ENCODE measurements at regions not wholly inside any gene's neighbourhood (a gene's known extent, or its start where the extent isn't known, plus 50 kb on each side); places are given as distances from the start of the nearest gene placed in this dataset.
"Not testable (repeated sequence)": the region's sequence is repeated elsewhere in the genome, so short reads cannot be mapped to it uniquely, and the experiment has no call there.

- no peak for DNase-seq
Measured at GRCh38 chr13:50618206-50618605, 225.3 kb downstream of the DLEU7 start.

GRCh38 chr13:50626101-50626547, 217.4 kb downstream of the DLEU7 start:
- no peak for DNase-seq

GRCh38 chr13:50627111-50627510, 216.4 kb downstream of the DLEU7 start:
- no peak for DNase-seq

GRCh38 chr13:50628512-50628911, 215.0 kb downstream of the DLEU7 start:
- not testable (repeated sequence) for DNase-seq

- no peak for DNase-seq
Measured at GRCh38 chr13:50629497-50629896, 214.0 kb downstream of the DLEU7 start.

- DNase-seq, result no peak
Measured at GRCh38 chr13:50629966-50630365, 213.5 kb downstream of the DLEU7 start.

GRCh38 chr13:50631041-50631440, 212.5 kb downstream of the DLEU7 start:
- no peak for DNase-seq

- no peak for DNase-seq
Measured at GRCh38 chr13:50634339-50634738, 209.2 kb downstream of the DLEU7 start.

GRCh38 chr13:50635504-50635903, 208.0 kb downstream of the DLEU7 start:
- no peak for DNase-seq

- DNase-seq, result no peak
Measured at GRCh38 chr13:50636007-50636704, 207.3 kb downstream of the DLEU7 start.

GRCh38 chr13:50643060-50643459, 200.4 kb downstream of the DLEU7 start:
- no peak for DNase-seq

- DNase-seq, result no peak
Measured at GRCh38 chr13:50644081-50644871, 199.2 kb downstream of the DLEU7 start.

- DNase-seq, result no peak
Measured at GRCh38 chr13:50645092-50645491, 198.4 kb downstream of the DLEU7 start.

- no peak for DNase-seq
Measured at GRCh38 chr13:50646070-50646469, 197.4 kb downstream of the DLEU7 start.

- DNase-seq, result no peak
Measured at GRCh38 chr13:50649211-50649610, 194.3 kb downstream of the DLEU7 start.

GRCh38 chr13:50650592-50651504, 192.6 kb downstream of the DLEU7 start:
- no peak for DNase-seq

GRCh38 chr13:50651922-50652321, 191.6 kb downstream of the DLEU7 start:
- no peak for DNase-seq

- no peak for DNase-seq
Measured at GRCh38 chr13:50654331-50654730, 189.2 kb downstream of the DLEU7 start.

- DNase-seq, result not testable (repeated sequence)
Measured at GRCh38 chr13:50661881-50662280, 181.6 kb downstream of the DLEU7 start.

- no peak for DNase-seq
Measured at GRCh38 chr13:50664951-50665350, 178.5 kb downstream of the DLEU7 start.

- DNase-seq, result no peak
Measured at GRCh38 chr13:50668049-50668448, 175.4 kb downstream of the DLEU7 start.

GRCh38 chr13:50668691-50669271, 174.7 kb downstream of the DLEU7 start:
- DNase-seq, result no peak

GRCh38 chr13:50670272-50670671, 173.2 kb downstream of the DLEU7 start:
- no peak for DNase-seq

Measured in NCI-H187 treated with DMSO at 0.1 percent for 48 hours (cell line).